PC-3 (cell line): ENCODE measurements at regions not wholly inside any gene's neighbourhood (a gene's known extent, or its start where the extent isn't known, plus 50 kb on each side); places are given as distances from the start of the nearest gene placed in this dataset.
A peak's percentile ranks its signal among the peaks of the same experiment; 100 is the strongest.

ENCODE experiments used
- ATAC-seq: fragments of 200-7000 bp; cut with Tn5 transposase; 2 replicates; pipeline ENCODE4 v1.9.1; 2020; ENCODE audit warnings: mild to moderate bottlenecking, moderate library complexity
- BruUV-seq: library from RNA; stranded (reverse); fragments of 400-500 nt; replicated peaks from 2 replicates; lab custom pipeline; 2021; lab: Mats Ljungman, UMichigan
- CTCF ChIA-PET: fragments of 300-600 bp; sonication (Branson Sonifier 250); formaldehyde crosslinking; loops from one replicate; lab custom pipeline; 2022; ENCODE audit warnings: antibody characterized with exemption; lab: Charles Lee
- POLR2A ChIA-PET: fragments of 300-600 bp; sonication (Branson Sonifier 250); formaldehyde crosslinking; loops from one replicate; lab custom pipeline; 2022; ENCODE audit warnings: antibody characterized with exemption; ENCODE audit not compliant: unreplicated experiment; lab: Charles Lee
- DNase-seq: peaks from one replicate; pipeline ENCODE4 v3.0.0-alpha.2; 2015
- H2AFZ ChIP-seq: fragments of 300-600 bp; sonication (generic); 2 replicates; pipeline ENCODE4 v1.6.0; 2016; ENCODE audit warnings: antibody characterized with exemption, low read length
- H3F3A ChIP-seq: fragments of 300-600 bp; sonication (generic); one replicate; pipeline ENCODE4 v1.6.0; 2017; ENCODE audit warnings: antibody characterized with exemption, low read length, control low read depth, mild to moderate bottlenecking; ENCODE audit not compliant: unreplicated experiment
- H3K27ac ChIP-seq: fragments of 300-600 bp; sonication (generic); 2 replicates; pipeline ENCODE4 v1.5.1; 2016; ENCODE audit warnings: mild to moderate bottlenecking, low read length
- H3K27me3 ChIP-seq: fragments of 300-600 bp; sonication (generic); 2 replicates; pipeline ENCODE4 v1.6.1; 2016; ENCODE audit warnings: low read length, mixed read lengths
- H3K36me3 ChIP-seq: fragments of 300-600 bp; sonication (generic); 2 replicates; pipeline ENCODE4 v1.6.1; 2016; ENCODE audit warnings: low read depth, mixed run types, low read length, mixed read lengths
- H3K4me1 ChIP-seq: fragments of 300-600 bp; sonication (generic); 2 replicates; pipeline ENCODE4 v1.5.1; 2016; ENCODE audit warnings: low read length; ENCODE audit not compliant: insufficient read depth
- H3K4me2 ChIP-seq: fragments of 300-600 bp; sonication (generic); 2 replicates; pipeline ENCODE4 v1.6.0; 2016; ENCODE audit warnings: low read length
- H3K4me3 ChIP-seq: fragments of 300-600 bp; sonication (generic); 2 replicates; pipeline ENCODE4 v1.5.1; 2016; ENCODE audit warnings: mild to moderate bottlenecking, low read length, mixed read lengths
- H3K79me2 ChIP-seq: fragments of 300-600 bp; sonication (generic); 2 replicates; pipeline ENCODE4 v1.6.1; 2017; ENCODE audit warnings: low read length, mixed read lengths
- H3K9ac ChIP-seq: fragments of 300-600 bp; sonication (generic); 2 replicates; pipeline ENCODE4 v1.6.0; 2016; ENCODE audit warnings: mild to moderate bottlenecking, low read length
- H3K9me2 ChIP-seq: fragments of 300-600 bp; sonication (generic); replicated peaks from 2 replicates; pipeline ENCODE4 v1.6.1; 2016; ENCODE audit warnings: mixed run types, low read length, mixed read lengths
- H3K9me3 ChIP-seq: fragments of 300-600 bp; sonication (generic); 2 replicates; pipeline ENCODE4 v1.6.1; 2016; ENCODE audit warnings: low read length, mixed read lengths
- H4K20me1 ChIP-seq: fragments of 300-600 bp; sonication (generic); 2 replicates; pipeline ENCODE4 v1.6.1; 2016; ENCODE audit warnings: low read length, mixed read lengths
- CTCF ChIP-seq: fragments of 300-600 bp; sonication (generic); conservative IDR thresholded peaks from 2 replicates; pipeline ENCODE4 v1.5.1; 2017; ENCODE audit warnings: antibody characterized with exemption, low read depth, mild to moderate bottlenecking, low read length
- EZH2 ChIP-seq: fragments of 300-600 bp; sonication (generic); IDR thresholded peaks from one replicate; pipeline ENCODE4 v1.6.1; 2017; ENCODE audit warnings: antibody characterized with exemption, mild to moderate bottlenecking, low read length; ENCODE audit not compliant: unreplicated experiment
- EZH2phosphoT487 ChIP-seq: fragments of 300-600 bp; sonication (generic); IDR thresholded peaks from 2 replicates; pipeline ENCODE4 v1.6.1; 2018; ENCODE audit warnings: mild to moderate bottlenecking, antibody characterized with exemption, low read length, borderline replicate concordance
- intact Hi-C: fragments of 100-400 bp; cut with micrococcal nuclease; formaldehyde crosslinking; loops from 2 replicates; pipeline ENCODE4 v1.9.0; 2023

GRCh38 chr4:62191451-62192240 is 991.5 kb downstream of the ADGRL3 start:
- Histone ChIP-seq H4K20me1 (no peaks in the 10 kb centered on the region), H3K79me2 (no peaks in the 10 kb centered on the region), H3F3A (no peaks in the 10 kb centered on the region), H3K4me3 (no peak overlapping the region), H3K36me3 (no peaks in the 10 kb centered on the region), H3K4me1 (no peaks in the 10 kb centered on the region), H2AFZ (no peak overlapping the region), H3K9ac (no peak overlapping the region), H3K9me2 (no peaks in the 10 kb centered on the region), H3K27me3 (no peaks in the 10 kb centered on the region), H3K9me3 (no peaks in the 10 kb centered on the region), H3K4me2 (no peak overlapping the region), H3K27ac (no peak overlapping the region)
- intact Hi-C loops = no loop called here
- DNase-seq = peak; percentile 14
- ATAC-seq = no peak
- ChIA-PET CTCF (no interaction called here), POLR2A (no interaction called here)
- no TSS peak for BruUV-seq
- TF ChIP-seq EZH2phosphoT487 = no peak
- TF ChIP-seq EZH2 = no peak
- no peak for TF ChIP-seq CTCF

- Histone ChIP-seq H3K4me3 (no peak overlapping the region), H4K20me1 (no peaks in the 10 kb centered on the region), H3K27ac (no peak overlapping the region), H3K9me3 (no peaks in the 10 kb centered on the region), H3K4me2 (no peak overlapping the region), H3F3A (no peaks in the 10 kb centered on the region), H2AFZ (no peak overlapping the region), H3K9me2 (no peaks in the 10 kb centered on the region), H3K79me2 (no peaks in the 10 kb centered on the region), H3K27me3 (no peaks in the 10 kb centered on the region), H3K4me1 (no peaks in the 10 kb centered on the region), H3K9ac (no peak overlapping the region), H3K36me3 (no peaks in the 10 kb centered on the region)
- ATAC-seq = no peak
- no TSS peak for BruUV-seq
- intact Hi-C loops = no loop called here
- ChIA-PET CTCF (no interaction called here), POLR2A (no interaction called here)
- DNase-seq = no peak
- no peak for TF ChIP-seq EZH2
- no peak for TF ChIP-seq EZH2phosphoT487
- no peak for TF ChIP-seq CTCF
These were observed 970.1 kb downstream of the ADGRL3 start for GRCh38 chr4:62170235-62170634.

GRCh38 chr4:62168681-62169080 is 968.6 kb downstream of the ADGRL3 start:
- no peaks in the 10 kb centered on the region for H3F3A ChIP-seq
- no peaks in the 10 kb centered on the region for H3K9me2 ChIP-seq
- no peak overlapping the region for H3K4me2 ChIP-seq
- CTCF ChIA-PET = no interaction called here
- H2AFZ ChIP-seq = no peak overlapping the region
- no peak for TF ChIP-seq EZH2
- H3K27ac ChIP-seq = no peak overlapping the region
- no peaks in the 10 kb centered on the region for H3K79me2 ChIP-seq
- intact Hi-C loops = no loop called here
- H3K9me3 ChIP-seq = no peaks in the 10 kb centered on the region
- no peak overlapping the region for H3K9ac ChIP-seq
- H3K4me1 ChIP-seq = 0 out of 2 replicates have a peak, but pooled peaks cover 4% of the 10 kb centered on the region
- no peaks in the 10 kb centered on the region for H3K36me3 ChIP-seq
- H4K20me1 ChIP-seq = no peaks in the 10 kb centered on the region
- H3K27me3 ChIP-seq = no peaks in the 10 kb centered on the region
- ATAC-seq (no peak), DNase-seq (no peak)
- H3K4me3 ChIP-seq = no peak overlapping the region
- POLR2A ChIA-PET = no interaction called here
- no TSS peak for BruUV-seq
